ENCODE measurements at regions not wholly inside any gene's neighbourhood (a gene's known extent, or its start where the extent isn't known, plus 50 kb on each side); places are given as distances from the start of the nearest gene placed in this dataset.

DNA sequence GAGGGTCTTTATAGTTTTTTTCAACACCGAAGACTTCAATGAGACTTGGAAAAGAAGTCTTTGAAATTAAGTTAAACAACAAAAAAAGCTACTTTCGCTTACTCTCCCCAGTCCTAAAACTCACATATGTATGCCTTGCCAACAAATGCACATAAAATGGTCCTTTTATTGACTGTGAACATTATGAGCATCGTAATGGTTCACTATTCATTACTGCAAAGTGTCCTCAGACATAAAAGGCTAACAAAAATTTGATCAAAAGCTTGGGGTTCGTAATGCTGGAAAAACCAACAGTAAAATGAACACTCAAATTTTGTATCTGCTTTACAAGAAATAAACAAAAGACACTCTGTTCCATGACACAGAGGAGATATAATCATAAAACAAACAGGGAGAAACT is 285.3 kb upstream of the SLC8A1 start:
- in situ Hi-C loops (cut with HindIII; ENCODE audit: low pct_unique_long_range_greater_than_20kb, low sequenced_read_pairs): no loop called here
- DNase-seq (ENCODE audit: low read depth, low spot score): no peak

DNA sequence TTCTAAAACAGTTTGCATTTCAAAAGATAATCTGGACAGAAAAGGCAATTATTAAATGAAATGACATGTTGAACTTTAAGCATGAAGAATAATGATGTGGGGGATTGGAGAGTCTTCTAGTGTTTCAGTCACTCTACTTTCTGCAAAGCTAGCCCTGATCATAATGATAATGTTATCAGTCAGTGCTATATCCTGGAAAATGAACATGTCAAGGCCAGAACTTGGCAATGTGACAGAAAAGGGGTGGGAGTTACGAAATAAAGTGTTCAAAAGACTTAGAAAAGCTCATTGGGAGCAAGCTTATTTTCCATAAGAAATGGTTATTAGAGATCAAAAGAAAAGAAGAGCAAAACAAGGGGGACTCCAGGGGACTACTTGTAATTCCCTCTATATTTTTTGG is 288.5 kb upstream of the SLC8A1 start:
- DNase-seq (ENCODE audit: low read depth, low spot score): no peak
- in situ Hi-C loops (cut with HindIII; ENCODE audit: low pct_unique_long_range_greater_than_20kb, low sequenced_read_pairs): no loop called here

DNA sequence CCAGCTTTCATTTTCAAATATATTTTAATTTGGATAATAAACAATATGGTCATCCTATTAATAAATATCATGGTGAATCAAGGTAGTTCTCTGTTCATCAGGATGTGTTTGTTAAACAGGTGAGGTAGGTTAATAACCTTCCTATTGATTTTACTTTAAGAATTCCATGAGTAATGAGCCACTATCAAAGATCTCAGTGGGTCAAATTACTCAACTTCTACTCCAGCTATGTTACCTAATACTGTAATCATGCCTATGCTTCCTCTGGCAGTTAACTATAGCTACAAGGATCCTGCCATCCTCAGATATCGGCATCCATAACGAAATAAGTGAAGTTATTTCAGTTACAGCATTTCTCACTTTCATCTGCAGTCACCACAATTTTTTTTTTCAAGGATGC is 289.6 kb upstream of the SLC8A1 start:
- no peak for DNase-seq (ENCODE audit: low read depth, low spot score)
- in situ Hi-C loops (cut with HindIII; ENCODE audit: low pct_unique_long_range_greater_than_20kb, low sequenced_read_pairs): no loop called here

DNA sequence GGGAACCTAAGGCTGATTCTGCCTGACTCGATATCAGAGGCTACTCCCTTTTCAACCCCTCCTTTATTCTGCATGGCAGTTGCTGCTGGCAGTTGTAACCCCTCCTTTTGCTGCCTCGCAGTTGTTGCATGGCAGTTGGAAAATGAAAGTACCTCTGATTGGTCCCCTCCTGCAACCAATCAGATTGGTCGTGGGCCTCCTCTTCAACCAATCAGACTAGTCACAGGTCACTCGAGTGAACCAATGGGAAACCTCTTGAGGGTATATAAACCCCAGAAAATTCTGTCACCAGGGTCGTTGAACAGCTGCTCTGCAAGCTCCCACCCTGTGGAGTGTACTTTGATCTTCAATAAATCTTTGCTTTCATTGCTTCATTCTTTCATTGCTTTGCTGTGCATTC is 294.3 kb upstream of the SLC8A1 start:
- in situ Hi-C loops (cut with HindIII; ENCODE audit: low pct_unique_long_range_greater_than_20kb, low sequenced_read_pairs): no loop called here
- DNase-seq (ENCODE audit: low read depth, low spot score): peak; percentile 56

DNA sequence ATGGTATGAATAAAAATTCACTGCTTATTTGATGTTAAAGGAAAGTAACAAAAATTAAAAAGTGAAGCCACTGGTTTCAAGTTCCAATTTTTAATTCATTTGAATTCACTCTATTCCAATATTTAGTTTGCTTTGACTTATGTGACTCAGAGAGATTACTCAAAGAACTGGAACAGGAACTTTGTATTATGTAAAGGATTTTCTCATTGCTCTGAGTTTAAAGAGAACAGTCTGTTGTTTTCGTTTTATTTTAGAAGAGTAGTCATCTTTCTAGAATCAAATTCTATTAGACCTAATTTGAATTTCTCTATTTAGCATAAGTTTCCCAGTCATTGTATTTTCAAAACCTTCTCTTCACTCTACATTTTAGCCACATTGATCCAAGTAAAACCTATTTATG is 300.1 kb upstream of the SLC8A1 start:
- no peak for DNase-seq (ENCODE audit: low read depth, low spot score)
- in situ Hi-C loops (cut with HindIII; ENCODE audit: low pct_unique_long_range_greater_than_20kb, low sequenced_read_pairs): no loop called here

DNA sequence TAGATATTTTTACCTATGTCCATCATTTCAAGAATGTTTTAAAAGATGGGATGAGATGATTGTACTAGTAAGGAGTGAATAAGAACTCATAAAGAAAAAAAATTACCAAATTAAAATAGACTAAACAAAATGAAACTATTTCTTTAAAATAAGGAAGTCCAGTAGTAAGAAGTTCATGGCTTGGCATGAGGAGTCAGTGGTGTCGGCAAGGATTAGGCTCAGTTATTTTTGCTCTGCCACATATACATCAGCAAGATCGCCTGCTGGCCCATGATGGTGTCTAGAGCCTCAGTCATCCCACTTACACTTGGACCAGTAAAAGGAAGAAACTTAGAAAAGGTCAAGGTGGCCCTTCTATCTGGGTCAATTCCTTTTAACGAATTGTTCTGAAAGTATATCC is 300.9 kb upstream of the SLC8A1 start:
- DNase-seq (ENCODE audit: low read depth, low spot score): no peak
- in situ Hi-C loops (cut with HindIII; ENCODE audit: low pct_unique_long_range_greater_than_20kb, low sequenced_read_pairs): no loop called here

DNA sequence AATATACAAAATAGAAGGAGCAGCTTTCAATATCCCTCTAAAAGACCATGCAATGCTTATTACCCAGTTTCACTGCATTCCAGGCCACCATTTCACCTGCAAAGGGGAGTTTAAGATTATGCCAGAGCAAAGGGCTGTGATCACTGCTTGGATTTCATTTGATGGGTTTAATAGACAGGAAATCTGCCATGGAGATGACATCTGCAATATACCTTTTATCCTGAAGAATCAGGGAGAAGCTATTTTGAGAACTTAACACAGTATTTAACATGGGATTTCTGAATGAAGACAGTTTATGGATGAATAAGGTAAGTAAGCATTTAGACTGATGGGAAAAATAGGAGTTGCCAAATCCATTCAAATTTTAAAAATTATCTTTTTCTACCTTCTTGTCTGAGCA is 303.0 kb upstream of the SLC8A1 start:
- DNase-seq (ENCODE audit: low read depth, low spot score): no peak
- in situ Hi-C loops (cut with HindIII; ENCODE audit: low pct_unique_long_range_greater_than_20kb, low sequenced_read_pairs): no loop called here

DNA sequence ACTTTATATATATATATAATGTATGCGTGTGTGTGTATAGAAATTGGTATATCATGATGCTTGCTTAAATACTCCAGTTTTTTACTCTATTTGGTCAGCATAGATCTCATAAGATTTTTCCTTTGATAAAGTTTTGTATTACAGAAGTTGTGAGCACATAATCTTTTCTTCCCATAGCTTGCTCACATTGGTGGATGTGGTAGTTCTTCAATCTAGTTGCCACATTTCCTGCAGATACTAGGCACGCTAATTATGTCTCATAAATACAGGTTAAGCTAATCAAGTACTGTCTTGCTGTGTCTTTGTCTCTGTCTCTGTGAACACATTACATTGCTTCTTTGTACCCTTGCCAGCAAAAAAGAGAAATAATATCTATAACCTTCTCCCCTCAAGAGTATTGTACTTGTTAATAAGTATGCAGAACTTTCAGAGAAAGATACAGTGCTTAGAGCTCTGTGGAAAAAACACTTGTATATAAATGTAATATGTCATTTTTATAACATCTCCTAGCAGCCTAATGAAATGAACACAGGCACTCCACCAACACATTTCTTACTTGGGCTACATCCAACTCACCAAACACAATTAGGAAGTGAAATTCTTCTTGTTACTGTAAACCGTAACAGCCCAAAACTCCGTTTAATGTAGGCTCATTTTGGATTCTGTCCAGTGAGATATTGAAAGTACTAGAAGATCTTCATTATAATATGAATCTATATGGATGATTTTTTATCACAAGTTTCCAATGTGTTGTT is 306.7 kb upstream of the SLC8A1 start:
- no peak for DNase-seq (ENCODE audit: low read depth, low spot score)
- in situ Hi-C loops (cut with HindIII; ENCODE audit: low pct_unique_long_range_greater_than_20kb, low sequenced_read_pairs): no loop called here

DNA sequence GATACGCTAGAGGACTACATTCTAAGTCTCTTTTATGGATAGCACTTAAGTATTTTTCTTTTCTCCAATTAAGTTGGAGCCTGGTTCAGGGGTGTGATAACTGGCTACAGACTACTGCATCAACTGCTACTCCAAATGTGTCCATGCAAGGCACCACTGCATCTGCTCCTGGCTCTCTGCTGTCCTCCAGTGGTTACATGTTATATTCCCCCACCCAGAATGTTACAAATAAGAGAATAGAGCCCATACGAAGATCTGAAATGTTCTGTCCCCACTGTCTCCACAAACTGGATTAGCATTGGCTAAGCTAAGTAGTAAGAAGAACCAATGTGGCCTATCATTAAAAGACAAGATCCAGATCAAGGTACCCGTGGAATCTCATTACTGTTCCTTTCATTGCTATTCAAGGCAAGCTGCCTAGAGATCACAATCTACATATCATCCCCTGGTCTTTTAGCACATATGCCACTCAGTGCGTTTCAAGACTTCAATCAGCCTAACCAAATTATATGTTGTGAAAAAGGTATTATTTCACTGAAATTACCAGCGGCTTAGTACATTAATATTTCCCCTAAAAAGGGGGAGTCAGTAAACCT is 308.3 kb upstream of the SLC8A1 start:
- in situ Hi-C loops (cut with HindIII; ENCODE audit: low pct_unique_long_range_greater_than_20kb, low sequenced_read_pairs): no loop called here
- peak; percentile 88 for DNase-seq (ENCODE audit: low read depth, low spot score)

DNA sequence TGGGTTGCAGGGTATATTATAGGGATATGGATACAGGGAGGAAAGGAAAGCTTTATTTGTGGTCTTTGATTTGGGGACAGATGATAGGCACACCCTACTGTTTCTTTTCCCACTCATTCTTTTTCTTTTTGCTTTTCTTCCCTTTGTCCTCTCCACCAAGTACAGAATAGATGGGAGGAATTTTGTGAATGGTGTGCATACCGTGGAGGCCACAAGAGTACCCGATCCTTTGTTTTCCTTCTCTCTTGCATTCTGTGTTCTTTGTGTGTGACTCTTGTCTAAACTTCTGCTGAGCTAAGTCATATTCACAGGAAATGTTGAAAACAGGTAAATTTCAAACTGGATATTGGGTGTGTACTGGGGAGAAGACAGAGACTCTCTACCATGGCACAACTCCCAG is 321.4 kb upstream of the SLC8A1 start:
- DNase-seq (ENCODE audit: low read depth, low spot score): no peak
- in situ Hi-C loops (cut with HindIII; ENCODE audit: low pct_unique_long_range_greater_than_20kb, low sequenced_read_pairs): no loop called here

DNA sequence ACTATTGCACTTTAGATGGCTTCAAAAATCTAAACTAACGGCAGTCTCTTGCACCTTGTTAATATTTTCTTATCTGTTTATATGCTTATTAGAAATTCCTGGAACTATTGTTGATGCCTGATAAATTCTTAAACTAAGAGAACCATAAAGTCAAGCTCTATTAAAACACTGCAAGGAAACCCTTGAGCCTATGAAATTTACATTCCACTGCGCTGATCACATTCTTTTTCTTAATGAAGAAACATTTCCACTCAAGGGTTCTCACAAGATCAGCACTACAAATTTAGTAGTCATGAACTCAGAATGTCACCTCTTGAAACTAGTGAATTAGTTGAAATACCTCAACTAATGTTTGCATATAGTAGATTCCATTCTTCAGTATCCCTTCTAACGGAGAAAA is 331.8 kb upstream of the SLC8A1 start:
- in situ Hi-C loops (cut with HindIII; ENCODE audit: low pct_unique_long_range_greater_than_20kb, low sequenced_read_pairs): no loop called here
- no peak for DNase-seq (ENCODE audit: low read depth, low spot score)

DNA sequence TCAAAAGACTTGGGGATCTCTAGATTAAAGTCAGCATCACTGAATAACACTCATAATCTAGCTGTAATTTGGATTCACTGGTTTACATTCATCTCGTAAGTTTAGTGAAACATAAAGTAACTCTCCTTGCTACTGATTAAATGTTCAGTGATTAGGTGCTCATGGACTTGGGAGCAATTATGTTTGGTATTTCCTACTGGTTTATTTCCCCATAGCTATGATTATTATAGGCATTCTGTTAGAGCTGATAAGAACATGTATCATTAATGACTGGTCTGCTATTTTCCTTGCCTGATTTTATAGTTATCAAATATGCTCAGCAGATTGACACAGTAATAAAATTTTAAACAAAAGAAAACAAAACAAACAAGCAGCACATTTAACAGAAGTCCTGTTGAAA is 334.7 kb upstream of the SLC8A1 start:
- DNase-seq (ENCODE audit: low read depth, low spot score): no peak
- in situ Hi-C loops (cut with HindIII; ENCODE audit: low pct_unique_long_range_greater_than_20kb, low sequenced_read_pairs): no loop called here

DNA sequence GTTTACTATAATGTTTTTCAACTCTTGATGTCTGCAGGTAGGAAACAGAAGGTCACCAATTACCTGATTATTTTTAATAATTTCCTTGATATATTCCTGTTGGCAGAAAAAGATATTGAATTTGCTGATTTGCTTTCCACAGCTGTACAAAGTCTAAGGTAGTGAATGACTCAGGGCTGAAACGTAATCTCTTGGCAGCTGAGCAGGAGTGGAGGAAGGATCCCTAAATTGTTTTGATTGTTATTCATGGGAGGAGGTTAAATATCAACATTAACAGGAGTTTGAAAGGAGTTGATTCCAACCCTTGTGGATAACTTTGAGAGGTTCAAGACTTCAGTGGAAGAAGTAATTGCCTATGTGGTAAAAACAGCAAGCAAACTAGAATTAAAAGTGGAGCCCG is 345.2 kb upstream of the SLC8A1 start:
- in situ Hi-C loops (cut with HindIII; ENCODE audit: low pct_unique_long_range_greater_than_20kb, low sequenced_read_pairs): no loop called here
- no peak for DNase-seq (ENCODE audit: low read depth, low spot score)

DNA sequence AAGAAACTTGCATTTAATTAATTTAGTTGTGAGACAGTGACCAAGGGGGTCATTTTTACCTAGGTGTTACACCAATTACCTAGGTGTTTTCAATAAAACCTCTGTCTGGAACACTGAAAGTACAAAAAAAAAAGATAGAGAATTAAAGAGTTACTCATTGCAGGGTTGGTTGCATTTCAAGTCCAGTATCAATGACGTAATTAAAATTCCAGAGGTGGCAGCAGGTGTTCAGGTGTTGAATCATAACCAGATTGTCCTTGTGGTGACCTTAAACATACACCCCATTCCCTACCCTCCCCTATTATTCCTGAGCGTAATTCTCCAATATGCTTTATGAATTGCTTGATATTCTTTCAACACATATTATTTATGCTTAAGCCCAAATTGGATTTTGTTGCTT is 352.0 kb upstream of the SLC8A1 start:
- no peak for DNase-seq (ENCODE audit: low read depth, low spot score)
- in situ Hi-C loops (cut with HindIII; ENCODE audit: low pct_unique_long_range_greater_than_20kb, low sequenced_read_pairs): no loop called here

DNA sequence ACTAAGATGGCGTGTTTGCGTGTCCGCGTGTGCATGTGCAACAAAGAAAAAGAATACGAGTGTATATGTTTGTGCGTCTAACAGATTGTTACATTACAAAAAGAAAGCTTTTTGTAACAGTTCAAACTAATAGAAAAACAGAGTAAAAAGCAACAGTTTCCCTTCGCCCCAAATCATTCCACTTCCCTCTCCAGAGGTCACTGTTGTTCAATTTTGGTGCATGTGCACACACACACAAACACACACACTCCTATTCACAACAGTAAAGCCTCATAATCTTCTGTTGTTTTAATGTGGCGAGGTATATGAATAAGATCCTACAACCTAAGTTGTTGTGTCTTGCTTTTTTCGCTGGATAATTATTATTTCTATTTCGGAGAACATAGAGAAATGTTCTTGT is 357.3 kb upstream of the SLC8A1 start:
- in situ Hi-C loops (cut with HindIII; ENCODE audit: low pct_unique_long_range_greater_than_20kb, low sequenced_read_pairs): no loop called here

DNA sequence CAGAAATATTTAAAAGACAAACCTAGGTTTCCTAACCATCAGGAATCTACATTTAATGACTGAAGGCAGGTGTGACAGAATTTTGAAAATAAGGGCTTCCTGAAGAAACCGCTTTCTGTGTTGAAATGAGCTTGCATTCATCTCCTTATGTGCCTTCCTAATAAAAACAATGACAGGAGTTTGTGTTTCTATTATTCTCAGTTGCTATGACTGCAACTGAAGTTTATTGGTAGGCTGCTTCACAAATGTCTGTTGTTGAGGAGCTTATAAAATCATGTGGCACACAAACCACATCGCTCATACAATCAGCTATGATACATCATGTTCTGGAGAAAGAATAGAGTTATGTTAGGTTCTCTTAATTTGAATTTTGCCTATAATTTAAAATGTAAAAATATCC is 362.7 kb upstream of the SLC8A1 start:
- no peak for DNase-seq (ENCODE audit: low read depth, low spot score)
- in situ Hi-C loops (cut with HindIII; ENCODE audit: low pct_unique_long_range_greater_than_20kb, low sequenced_read_pairs): no loop called here

More for the DNA sequence above, 357.3 kb upstream of the SLC8A1 start:
- DNase-seq (ENCODE audit: low read depth, low spot score): peak; percentile 8

DNA sequence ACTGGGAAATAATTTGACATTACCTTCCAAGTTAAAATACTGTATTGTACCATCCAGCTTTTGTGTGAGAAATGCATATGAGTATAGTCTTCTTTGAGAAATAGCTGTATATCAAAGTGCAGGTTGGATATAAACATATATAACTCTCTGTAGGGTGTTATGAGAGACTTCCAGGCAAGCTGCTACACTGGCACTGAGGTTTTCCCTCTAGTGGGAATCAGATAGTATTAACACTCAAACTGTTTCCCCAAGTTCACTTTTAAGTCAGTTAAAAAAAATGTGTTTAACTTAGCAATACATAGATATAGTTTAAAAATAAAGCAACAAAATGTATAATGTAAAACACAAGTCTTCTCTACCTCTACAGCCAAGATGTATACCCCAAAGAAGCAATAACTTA is 368.4 kb upstream of the SLC8A1 start:
- in situ Hi-C loops (cut with HindIII; ENCODE audit: low pct_unique_long_range_greater_than_20kb, low sequenced_read_pairs): no loop called here

DNA sequence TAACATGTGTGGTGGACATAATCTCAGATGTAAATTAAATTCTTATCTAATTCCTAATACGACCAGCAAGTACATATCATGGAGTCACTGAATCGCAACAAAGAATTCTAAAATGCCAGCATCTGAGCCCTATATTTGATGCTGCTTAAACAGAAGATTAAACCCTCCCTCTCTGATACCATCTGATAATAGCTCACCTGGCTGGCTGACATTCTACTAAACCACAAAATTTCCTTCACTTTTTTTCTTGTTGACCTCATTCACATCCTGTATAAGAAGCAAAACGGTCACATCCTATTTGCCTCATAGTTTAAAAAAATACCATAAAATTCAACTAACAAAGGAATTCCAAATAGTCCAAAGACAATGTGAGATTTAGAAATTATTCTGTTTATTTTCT is 371.6 kb upstream of the SLC8A1 start:
- in situ Hi-C loops (cut with HindIII; ENCODE audit: low pct_unique_long_range_greater_than_20kb, low sequenced_read_pairs): no loop called here
- DNase-seq (ENCODE audit: low read depth, low spot score): no peak

More for the DNA sequence above, 368.4 kb upstream of the SLC8A1 start:
- DNase-seq (ENCODE audit: low read depth, low spot score): peak; percentile 28

DNA sequence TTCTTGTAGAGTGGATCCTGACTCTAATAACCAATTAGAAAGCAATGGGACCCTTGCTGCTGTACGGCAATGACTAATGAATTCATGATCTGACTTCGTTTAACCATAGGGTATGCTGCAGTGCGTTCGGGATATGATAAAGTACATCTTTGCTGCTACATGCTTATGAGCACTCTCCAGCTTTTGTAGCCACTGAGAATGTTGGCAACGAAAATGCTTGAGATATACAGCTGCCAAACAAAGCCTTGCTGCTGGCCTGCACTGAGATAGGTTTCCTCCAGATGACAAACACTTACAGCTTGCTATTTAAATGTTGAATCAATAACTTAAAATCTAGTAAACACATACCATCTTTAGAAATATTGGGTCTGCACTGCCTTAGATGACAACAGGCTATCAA is 372.4 kb upstream of the SLC8A1 start:
- DNase-seq (ENCODE audit: low read depth, low spot score): no peak
- in situ Hi-C loops (cut with HindIII; ENCODE audit: low pct_unique_long_range_greater_than_20kb, low sequenced_read_pairs): no loop called here

DNA sequence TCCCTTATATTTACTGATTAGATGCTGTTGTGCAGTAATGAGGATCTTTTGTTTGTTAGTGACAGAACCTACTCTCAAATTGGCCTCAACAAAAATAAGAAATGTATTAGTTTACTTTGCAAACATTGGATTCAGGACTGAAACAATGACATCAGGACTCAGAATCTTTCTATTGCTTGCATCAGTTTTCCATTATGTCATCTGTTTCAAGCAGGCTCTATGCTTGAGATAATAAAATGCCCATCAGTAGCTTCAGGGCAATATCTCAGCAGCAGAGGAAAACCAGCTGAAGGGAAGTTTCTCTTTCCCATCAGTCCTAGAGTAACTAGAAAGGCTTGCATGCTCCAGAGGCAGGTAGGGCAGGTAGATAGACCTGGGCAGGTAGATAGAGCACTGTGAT is 375.5 kb upstream of the SLC8A1 start:
- DNase-seq (ENCODE audit: low read depth, low spot score): no peak
- in situ Hi-C loops (cut with HindIII; ENCODE audit: low pct_unique_long_range_greater_than_20kb, low sequenced_read_pairs): no loop called here
